NCI-H146 (cell line): ENCODE measurements at regions not wholly inside any gene's neighbourhood (a gene's known extent, or its start where the extent isn't known, plus 50 kb on each side); places are given as distances from the start of the nearest gene placed in this dataset.

ENCODE experiments used
- DNase-seq: peaks from one replicate; lab custom pipeline; 2025; lab: John Stamatoyannopoulos, UW

DNA sequence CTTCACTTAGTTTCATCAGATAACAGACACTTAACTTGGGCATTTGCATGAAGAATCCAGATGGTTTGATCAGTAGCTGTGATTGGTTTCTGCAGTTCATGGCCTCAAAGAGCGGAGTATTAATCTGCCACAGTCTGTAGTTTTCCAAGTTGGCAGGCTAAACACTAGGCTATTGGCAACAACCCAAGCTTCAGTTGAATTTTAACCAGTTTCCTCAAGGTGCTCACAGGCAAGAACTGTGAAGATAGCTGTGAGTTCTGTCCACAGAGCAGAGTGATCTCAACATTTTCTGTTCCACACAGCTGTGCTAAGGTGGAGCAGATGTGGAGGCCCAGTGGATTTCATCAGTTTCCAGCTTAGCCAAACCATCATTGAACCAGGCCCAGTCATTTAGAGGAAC, 469.5 kb upstream of the LINC00305 start:
- no peak for DNase-seq

DNA sequence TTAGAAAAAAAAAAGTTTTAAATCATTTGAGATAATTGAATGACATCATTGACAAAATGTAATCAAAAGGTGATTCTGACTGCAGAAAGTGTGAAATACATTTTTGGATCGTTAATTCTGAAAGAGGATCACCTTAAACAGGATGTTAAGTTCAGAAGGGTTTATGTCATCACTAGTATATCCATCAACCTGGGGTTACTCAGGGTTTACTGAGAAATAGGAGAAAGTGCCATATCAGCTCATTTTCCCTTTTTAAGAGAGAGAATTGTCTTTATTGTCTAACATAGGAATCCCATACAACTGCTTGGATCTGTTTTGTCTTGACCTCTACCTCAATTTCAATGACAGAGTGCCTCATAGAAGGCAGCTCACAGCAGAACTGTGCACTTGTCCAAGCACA, 466.1 kb upstream of the LINC00305 start:
- DNase-seq, result no peak

DNA sequence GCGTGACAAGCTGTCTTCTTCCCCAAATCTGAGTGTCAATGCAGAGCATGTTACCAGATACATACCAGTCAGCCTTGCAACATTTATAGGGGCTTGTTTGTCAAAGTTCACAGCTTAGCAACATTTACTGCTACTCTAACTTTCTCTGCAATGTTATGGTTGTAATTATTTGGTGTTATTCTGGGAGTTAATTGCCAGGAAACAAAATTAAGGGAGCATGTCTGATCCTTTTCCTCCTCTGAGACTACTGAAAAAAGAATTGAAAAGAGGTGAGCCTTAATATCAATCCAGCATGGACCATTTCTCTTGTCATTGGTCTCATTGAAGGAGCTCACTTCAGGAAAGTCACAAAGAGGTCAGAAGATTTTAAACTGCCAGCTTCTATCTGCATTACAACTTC, 465.6 kb upstream of the LINC00305 start:
- DNase-seq, result no peak

DNA sequence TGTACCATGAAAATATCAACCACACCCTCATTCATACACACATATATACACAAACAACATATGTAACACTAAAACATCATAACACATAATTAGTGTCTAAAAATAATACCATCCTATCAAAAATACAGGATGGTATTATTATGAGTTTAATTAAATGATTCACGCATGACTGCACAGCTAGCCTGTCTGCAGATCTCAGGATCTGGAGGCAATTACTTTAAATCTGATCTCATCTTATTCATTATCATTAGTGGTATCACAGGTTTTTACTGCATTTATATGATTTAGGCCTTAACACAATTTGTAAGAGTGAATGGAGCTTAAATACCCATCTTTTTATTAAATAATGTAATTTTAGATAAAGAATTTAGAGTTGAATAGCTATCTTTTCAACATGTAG, 443.4 kb upstream of the LINC00305 start:
- DNase-seq, result no peak

DNA sequence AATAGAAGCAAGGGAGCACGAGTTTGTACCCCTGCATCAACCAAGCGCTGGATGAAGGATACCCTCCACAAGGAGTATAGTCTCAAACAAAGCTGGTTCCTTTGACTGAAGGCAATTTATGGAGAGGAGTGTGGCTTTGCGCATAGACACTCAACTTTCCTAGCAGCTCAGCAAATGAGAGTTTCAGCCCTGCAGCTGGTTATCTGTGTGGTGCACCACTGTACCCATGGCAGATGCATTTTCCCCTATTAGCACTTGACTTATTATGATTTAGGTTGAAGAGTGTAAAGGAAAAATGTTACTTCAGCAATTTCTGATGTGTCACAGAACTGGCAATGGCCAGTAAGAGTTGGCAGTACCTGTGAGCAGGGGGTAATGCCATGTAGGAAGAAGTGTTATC, 440.1 kb upstream of the LINC00305 start:
- no peak for DNase-seq

DNA sequence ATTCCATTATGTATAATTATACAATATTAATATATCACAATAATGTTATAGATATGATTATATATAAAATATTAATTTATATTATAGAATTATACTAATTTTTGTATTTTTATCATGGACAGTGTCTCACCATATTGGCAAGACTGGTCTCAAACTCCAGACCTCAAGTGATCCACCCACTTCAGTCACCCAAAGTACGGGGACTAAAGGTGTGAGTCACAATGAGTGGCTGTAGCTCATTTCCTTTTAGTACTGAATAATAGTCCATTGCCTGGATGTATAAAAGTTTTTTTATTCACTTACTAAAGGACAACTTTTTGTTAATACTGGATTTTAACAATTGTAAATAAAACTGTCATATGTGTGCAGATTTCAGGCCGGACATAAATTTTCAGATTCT, 417.6 kb upstream of the LINC00305 start:
- DNase-seq, result no peak

DNA sequence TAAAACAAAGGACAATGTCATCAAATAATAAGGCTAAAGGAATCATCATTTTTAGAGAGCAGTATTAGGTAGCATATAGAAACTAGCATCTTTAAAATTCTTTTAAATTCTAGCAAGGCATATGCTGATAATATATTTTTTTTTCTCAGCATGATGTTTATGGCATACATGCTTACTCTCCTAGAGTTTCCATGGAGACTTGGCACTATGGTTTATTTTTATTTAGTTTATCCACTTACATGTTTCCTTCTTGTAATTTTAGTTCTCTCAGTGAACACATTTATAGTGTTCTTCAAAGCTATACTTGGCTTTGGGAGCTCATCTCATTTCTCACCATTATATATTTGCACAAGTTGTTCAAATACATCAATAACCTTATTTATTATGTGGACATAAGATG, 413.8 kb upstream of the LINC00305 start:
- no peak for DNase-seq

DNA sequence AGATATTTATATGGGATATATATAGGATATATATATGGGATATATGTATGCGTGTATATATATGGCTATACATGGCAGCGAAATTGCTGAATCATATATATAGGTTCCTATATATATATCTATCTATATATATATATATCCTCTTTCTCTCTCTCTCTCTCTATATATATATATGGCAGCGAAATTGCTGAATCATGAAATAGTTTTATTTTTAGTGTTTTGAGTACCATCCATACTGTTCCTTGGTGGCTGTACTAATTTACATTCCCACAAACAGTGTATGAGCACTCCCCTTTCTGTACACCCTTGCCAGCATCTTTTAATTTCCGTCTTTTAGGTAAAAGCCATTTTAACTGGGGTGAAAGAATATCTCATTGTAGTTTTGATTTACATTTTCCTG, 397.6 kb upstream of the LINC00305 start:
- no peak for DNase-seq

DNA sequence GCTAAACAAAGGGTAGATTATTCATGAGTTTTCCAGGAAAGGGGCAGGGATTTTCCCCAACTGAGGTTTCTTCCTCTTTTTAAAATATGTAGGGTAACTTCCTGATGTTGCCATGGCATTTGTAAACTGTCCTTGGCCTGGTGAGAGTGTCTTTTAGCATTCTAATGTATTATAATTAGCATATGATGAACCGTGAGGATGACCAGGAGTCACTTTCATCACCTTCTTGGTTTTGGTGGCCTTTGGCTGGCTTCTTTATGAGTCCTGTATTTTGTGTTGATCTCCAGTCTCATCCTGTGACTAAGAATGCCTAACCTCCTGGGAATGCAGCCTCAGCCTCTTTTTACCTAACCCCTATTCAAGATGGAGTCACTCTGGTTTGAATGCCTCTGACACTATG, 391.0 kb upstream of the LINC00305 start:
- no peak for DNase-seq

DNA sequence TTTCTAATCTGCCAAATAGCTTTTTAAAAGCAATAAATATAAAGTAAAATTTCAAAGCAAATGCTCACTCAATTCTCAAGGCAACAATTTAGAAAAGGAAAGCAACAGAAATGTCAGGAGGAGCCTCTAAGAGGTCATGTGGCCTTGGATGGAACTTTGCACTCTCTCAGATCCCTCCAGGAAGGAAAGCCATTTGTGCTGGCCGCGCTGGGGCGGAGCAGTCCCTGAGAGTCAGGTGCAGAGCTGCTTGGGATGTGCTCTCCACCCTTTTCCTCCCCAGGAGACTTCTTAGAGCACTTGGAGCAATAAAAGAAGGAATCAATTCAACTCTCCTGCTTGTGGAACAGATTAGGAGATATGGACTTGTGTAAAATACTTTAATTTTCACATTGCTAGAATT, 379.8 kb upstream of the LINC00305 start:
- DNase-seq, result no peak

DNA sequence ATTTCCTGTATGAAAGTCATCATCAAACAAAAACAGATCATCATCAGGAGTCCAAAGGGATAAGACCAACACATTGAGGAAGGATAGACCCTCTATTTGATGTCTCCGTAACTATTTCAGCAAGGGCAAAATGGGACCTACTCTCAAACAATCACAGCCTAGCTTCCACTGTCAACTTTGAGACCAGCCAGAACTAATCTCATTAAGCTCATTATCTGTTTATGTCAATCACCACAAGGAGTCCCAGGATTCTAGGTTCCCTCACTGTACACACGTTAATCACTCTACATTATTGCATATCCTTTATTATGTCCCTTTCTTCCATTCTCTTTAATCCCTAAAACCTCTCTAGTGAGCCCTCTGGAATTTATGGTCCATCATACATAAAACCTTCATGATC, 370.3 kb upstream of the LINC00305 start:
- no peak for DNase-seq

DNA sequence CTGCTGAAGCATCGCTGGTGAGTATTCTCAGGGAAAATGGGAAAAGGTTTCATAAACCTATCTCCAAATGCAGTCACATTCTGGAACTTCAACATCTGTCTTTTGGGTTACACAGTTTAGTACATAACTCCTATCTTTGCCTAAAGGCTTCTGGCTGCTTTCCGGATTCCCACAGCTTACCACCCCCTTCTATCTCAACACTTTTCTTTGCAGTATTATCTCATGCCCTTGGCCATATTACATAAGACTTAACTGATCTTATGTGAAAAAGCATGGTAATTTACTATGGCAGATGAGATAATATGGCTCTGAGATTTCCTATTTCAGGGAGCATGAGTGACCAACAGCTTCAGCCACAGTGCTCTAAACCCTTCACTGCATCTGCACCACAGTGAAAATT, 369.3 kb upstream of the LINC00305 start:
- DNase-seq, result no peak

DNA sequence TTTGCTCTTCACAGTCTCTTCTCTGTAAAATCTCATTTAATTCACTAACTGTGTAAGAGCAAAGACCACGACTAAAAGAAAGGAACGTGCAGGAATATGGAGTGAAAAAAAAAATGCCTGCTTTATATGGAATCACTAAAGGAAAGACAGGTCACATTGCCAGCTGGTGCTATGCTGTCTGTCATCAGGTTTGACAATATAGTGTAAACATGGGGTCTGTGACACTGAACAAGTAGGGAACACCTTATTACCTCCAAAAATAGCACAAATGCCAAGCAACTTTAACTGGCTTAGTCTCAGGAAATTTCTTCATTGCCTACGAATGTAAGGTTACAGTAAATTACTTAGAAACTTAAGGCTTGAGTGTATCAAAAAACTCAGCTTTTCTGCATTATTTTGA, 364.5 kb upstream of the LINC00305 start:
- DNase-seq, result no peak

DNA sequence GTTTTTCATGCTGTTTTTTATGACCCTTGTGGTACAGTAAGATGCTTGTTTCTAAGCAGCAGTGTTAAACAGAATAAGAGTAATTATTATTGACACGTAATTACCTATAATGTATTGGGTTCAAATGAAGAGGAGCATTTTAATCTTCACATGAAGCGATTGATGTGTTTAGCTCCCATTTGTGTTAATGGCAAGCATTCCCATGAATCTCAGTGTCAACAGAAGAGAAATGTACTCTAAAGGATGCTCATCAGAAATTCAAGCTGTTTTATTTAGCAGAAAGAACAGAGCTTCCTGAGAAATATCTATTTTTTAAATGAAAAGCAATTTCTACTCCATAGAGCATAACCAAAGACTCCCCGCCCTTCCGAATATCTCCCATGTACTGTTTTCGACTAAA, 341.3 kb upstream of the LINC00305 start:
- DNase-seq, result no peak

DNA sequence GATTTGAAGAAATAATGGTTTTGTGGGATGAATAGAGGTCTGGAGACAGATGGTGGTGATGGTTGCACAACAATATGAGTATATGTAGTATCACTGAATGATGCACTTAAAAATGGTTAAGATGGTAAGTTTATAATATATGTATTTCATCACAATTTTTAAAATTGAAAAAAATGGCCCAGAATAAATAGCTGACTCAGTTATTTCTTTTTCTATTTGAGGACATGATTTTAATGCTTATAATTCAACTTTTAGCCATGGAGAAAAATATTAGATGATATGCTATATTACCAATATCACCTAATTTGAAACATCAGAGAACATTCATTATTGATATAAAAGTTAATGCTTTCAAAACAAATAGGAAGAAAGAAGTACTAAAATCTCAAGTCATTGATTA, 339.8 kb upstream of the LINC00305 start:
- DNase-seq, result no peak

DNA sequence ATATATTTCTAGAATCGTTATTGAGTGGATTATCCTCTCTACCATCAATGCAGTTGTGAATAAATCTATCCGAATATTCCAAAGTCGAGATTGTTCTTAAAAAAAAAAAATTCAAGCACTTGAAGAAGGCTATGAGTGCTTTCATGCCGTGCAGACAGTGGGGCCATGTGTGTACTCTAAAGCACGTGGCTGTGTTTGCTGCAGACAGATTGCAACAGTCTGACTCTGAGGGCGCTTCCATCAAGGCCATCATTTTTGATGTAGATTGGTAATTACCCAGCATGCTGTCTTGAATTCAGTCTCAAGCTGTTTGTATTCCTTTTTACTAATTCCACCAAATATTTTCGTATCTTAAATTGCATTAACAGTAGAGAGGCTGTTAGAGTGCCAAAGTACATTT, 325.9 kb upstream of the LINC00305 start:
- DNase-seq, result peak; percentile 34

DNA sequence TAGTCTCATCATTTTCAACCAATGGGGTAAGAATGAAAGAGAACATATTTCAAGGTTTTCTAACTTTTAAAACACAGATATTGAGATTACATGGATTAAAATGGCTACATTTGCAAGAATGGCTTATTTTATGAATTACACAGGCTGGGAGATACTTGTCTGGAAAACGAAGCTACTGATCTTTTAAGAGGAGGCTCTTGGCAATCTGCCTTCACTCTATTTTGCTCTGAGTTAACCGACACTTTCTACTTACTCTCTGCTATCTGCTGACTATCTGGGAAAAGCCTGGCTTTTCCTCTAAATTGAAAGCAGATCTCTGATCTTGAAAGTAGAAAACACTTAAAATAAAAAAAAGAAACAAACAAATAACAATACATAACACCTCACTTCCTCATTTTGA, 325.4 kb upstream of the LINC00305 start:
- DNase-seq, result no peak

DNA sequence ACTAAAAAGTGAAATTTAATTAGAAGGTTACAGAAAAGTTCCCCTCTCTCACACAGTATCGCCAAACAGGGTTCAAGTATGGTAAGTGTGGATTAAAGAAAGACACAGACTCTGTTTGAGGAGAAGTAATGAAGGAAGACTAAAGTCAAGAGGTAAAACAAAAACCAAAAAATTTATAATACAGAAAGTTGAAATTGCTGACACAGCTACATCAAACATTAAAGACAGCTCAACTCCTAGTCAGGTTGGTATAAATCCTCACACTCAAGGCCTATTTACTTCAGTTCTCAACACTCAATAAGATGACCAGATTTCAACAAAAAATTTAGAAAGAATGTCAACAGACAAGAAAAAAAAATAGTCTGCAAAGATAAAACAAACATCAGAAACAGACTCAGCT, 300.5 kb upstream of the LINC00305 start:
- DNase-seq, result no peak

DNA sequence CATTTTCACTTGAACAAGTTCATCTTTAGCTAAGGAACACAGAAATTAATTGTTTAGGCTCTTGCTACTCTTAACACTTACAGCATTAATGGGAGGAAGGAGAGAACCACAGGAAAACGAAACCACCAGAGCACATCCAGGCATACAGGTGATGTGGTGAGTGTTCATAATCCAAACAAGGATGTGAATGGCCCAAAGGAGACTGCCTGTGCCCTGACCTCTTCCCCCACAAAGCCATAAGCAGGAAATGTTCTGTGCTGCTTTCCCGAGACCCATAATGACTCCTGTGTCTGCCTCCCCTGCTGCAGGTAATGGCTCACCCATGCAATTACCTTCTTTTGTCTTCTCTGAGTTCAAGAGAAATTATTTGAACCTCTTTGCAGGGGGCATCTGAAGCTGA, 295.9 kb upstream of the LINC00305 start:
- DNase-seq, result peak; percentile 98

DNA sequence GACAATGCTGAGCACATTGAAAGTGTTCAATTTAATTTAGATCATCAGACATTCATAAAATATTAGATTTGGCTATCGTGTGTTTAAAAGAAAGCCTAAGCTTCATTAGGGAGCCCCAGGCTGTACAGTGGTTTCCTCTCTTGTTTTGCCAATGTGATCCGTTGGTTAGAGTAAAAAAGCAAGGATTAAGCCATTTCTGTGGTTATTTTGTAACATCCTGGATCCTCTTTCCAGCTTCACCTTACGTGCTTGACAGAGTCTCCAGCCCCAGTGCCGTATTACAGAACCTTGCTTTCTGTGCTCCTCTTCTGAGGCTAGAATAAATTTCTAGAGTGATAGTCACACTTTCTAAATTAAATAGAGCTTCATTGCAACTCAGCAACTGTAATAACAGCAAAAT, 289.3 kb upstream of the LINC00305 start:
- DNase-seq, result no peak

DNA sequence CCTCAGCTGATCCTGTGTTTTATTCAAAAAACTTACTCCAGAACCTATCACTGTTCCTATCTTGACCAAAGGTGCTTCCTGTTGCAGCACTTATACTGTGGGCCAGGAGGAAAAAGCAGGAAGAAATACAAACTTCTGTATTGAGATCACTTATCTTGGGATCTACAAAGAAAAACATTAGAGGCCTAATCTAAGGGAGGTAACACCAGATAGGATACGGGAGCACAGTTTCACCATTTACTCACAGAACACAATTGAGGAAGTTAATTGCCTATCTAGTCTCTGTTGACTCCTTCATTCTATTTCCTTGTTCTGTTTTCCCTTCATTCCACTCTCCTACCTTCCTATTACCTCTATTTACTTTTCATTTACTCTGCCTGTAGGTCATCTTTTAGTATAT, 287.2 kb upstream of the LINC00305 start:
- no peak for DNase-seq

DNA sequence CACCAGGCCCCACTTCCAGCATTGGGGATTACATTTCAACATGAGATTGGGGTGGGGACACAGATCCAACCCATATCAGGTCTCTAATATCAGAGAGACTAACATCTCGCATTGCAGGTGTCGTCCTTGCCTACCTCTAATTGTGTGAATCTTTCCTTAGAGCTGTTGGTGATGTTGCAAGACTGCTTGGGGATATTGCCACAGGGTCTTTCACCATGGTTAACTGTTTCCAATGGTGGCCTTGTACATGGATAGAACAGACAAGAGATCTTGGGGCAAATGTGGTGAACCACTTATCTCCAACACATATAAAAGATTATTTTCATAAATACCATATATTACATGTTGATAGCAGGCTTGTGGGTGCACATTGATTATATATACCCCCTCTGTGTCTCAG, 270.3 kb upstream of the LINC00305 start:
- DNase-seq, result no peak

DNA sequence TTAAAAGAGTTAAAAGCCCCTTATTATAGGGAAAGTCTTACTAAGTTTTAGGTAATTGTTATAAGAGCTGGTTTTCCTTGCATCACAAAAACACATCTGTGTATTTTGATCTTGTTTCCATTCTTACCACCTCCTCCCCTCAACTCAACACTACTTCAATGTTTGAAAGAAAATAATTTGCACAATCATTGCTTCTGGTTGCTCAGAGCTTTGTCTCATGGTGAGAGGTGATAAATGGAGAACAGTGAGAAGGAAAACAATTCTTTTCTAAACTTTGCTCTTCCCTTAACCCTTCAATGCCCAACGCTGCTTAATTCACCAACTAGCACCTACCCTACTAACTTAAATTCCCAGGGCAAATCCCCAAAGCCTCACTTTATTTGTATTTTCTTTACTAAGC, 268.1 kb upstream of the LINC00305 start:
- no peak for DNase-seq

DNA sequence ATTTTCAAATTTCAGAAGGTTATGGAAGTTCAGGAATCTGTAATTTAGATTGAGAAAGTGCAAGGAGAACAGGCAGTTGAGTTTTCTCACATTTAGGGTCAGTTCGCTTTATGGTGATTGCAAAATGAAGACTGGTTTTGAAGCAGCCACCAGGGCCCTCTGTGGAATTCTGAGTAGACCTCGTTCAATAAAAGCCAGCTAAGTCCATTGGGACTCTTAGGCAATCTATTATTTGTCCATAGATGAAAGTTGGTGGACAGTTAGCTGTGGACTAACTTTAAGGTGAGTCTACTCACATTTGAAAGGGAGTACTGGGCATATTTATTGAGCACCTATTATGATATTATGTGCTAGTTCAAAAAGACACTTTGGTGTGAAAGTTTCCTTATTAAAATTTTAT, 266.3 kb upstream of the LINC00305 start:
- no peak for DNase-seq

DNA sequence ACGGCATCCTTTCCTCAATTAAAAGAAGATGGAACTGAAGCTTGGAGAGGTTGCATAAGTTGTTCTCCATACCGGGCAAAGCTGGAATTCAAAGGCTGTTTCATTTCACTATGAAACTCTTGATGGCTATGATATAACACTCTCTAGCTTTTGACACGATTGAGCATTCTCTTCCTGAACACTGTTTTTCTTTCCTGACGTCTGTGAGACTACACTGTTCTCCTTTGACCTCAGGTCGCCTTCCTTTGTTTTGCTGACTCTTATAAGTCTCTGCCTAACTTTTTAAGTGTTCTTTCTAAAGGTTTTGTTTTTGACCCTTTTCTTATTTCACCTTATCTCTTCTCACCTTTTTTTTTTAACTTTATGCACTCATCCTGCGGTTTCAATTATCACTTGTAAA, 261.8 kb upstream of the LINC00305 start:
- no peak for DNase-seq
